ENCODE measurements at regions not wholly inside any gene's neighbourhood (a gene's known extent, or its start where the extent isn't known, plus 50 kb on each side); places are given as distances from the start of the nearest gene placed in this dataset.
"Not testable (repeated sequence)": the region's sequence is repeated elsewhere in the genome, so short reads cannot be mapped to it uniquely, and the experiment has no call there.

DNA sequence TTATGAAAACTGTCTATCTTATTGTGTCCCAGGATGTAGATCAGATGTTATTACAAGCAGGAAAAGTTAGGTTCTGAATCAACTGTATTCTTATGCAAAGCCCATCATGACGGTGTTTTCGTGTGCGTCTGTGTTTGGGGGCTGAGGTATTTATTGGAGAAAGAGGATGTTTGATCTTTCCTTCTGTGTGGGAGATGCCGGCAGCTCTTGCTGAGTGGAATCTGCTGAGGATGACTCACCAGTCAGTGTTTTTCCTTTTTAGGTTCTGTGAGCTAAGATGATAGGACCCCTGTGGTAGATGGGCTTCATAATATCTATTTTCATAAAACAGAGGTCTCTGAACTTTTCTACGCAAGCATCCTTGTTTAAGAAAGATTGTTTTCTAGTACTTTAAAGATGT is 107.1 kb downstream of the PWWP3B start:
- TF ChIP-seq, protein P1, sequence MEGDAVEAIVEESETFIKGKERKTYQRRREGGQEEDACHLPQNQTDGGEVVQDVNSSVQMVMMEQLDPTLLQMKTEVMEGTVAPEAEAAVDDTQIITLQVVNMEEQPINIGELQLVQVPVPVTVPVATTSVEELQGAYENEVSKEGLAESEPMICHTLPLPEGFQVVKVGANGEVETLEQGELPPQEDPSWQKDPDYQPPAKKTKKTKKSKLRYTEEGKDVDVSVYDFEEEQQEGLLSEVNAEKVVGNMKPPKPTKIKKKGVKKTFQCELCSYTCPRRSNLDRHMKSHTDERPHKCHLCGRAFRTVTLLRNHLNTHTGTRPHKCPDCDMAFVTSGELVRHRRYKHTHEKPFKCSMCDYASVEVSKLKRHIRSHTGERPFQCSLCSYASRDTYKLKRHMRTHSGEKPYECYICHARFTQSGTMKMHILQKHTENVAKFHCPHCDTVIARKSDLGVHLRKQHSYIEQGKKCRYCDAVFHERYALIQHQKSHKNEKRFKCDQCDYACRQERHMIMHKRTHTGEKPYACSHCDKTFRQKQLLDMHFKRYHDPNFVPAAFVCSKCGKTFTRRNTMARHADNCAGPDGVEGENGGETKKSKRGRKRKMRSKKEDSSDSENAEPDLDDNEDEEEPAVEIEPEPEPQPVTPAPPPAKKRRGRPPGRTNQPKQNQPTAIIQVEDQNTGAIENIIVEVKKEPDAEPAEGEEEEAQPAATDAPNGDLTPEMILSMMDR (IDR thresholded peaks at IDR 0.05) = not testable (repeated sequence)
- not testable (repeated sequence) for TF ChIP-seq POLR2A (IDR thresholded peaks at IDR 0.05)

Data from uterus (tissue), 2 donors.